GM12878 (cell line): ENCODE measurements at regions not wholly inside any gene's neighbourhood (a gene's known extent, or its start where the extent isn't known, plus 50 kb on each side); places are given as distances from the start of the nearest gene placed in this dataset.

Experiments used
- CTCF ChIP-seq, 3 experiments: IDR thresholded peaks in 2 of 3; conservative IDR thresholded peaks in 1 of 3; 2 replicates each; pipeline ENCODE4 v1.5.1; 2011; ENCODE audit warnings: low read depth in 3 of 3, low read length in 3 of 3, mild to moderate bottlenecking in 3 of 3, control low read depth in 2 of 3, moderate library complexity in 2 of 3, inconsistent platforms in 1 of 3, mixed read lengths in 1 of 3; ENCODE audit not compliant: control insufficient read depth in 2 of 3, insufficient read depth in 1 of 3; ENCODE audit errors: extremely low read depth in 1 of 3
- JUND ChIP-seq: IDR thresholded peaks from 2 replicates; pipeline ENCODE4 v1.6.1; 2012; ENCODE audit warnings: low read depth, mild to moderate bottlenecking, low read length, improper control_type of control experiment, moderate library complexity
- MTA3 ChIP-seq: IDR thresholded peaks from 2 replicates; pipeline ENCODE4 v1.6.1; 2012; ENCODE audit warnings: low read length, inconsistent platforms, borderline replicate concordance
- MYC ChIP-seq: IDR thresholded peaks from 2 replicates; pipeline ENCODE4 v1.6.1; 2011; ENCODE audit warnings: mild to moderate bottlenecking, low read length, moderate library complexity, inconsistent platforms; ENCODE audit not compliant: insufficient read depth, insufficient replicate concordance, insufficient read length, severe bottlenecking
- POLR2AphosphoS5 ChIP-seq: IDR thresholded peaks from 2 replicates; pipeline ENCODE4 v1.6.1; 2011; ENCODE audit warnings: mild to moderate bottlenecking, low read length, inconsistent platforms
- SMC3 ChIP-seq: IDR thresholded peaks from 2 replicates; pipeline ENCODE4 v1.6.1; 2011; ENCODE audit warnings: low read length, improper control_type of control experiment, borderline replicate concordance
- YY1 ChIP-seq: IDR thresholded peaks from 2 replicates; pipeline ENCODE4 v1.6.1; 2011; ENCODE audit warnings: low read depth, mild to moderate bottlenecking, low read length

- TF ChIP-seq MTA3 = no peak
- TF ChIP-seq POLR2AphosphoS5 = no peak
- TF ChIP-seq MYC = no peak
- TF ChIP-seq JUND = no peak
- TF ChIP-seq SMC3 = no peak
- no peak for TF ChIP-seq CTCF (IDR thresholded peaks at IDR 0.05 in 2 of 3, conservative IDR thresholded peaks at IDR 0.05 in 1 of 3; ENCODE audit: control insufficient read depth in 2 of 3, extremely low read depth in 1 of 3, insufficient read depth in 1 of 3, low read depth in 3 of 3, low read length in 3 of 3)
- no peak for TF ChIP-seq YY1
These were observed 997.0 kb upstream of the POT1 start for GRCh38 chr7:125926621-125927020.
